ENCODE measurements at regions not wholly inside any gene's neighbourhood (a gene's known extent, or its start where the extent isn't known, plus 50 kb on each side); places are given as distances from the start of the nearest gene placed in this dataset.

DNA sequence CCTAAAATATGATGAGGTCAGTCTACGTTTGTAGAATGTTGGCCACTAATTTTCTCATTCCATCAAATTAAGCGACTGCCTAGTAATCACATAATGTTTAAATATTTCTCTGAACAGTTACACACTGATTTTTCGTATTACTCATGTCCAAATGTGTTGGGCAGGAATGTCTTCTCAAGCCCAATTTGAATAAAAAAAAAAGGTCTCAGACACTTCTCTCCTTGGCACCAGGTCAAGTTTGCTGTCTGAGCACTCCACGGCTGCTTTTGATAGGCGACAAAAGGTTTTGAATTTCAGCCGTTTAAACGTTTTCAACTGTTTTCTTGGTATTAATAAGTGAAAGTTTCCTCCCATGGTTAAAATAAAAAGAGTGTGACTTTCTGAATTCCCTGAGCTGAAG, 542.1 kb downstream of the IRX1 start:
- no peak for DNase-seq

DNA sequence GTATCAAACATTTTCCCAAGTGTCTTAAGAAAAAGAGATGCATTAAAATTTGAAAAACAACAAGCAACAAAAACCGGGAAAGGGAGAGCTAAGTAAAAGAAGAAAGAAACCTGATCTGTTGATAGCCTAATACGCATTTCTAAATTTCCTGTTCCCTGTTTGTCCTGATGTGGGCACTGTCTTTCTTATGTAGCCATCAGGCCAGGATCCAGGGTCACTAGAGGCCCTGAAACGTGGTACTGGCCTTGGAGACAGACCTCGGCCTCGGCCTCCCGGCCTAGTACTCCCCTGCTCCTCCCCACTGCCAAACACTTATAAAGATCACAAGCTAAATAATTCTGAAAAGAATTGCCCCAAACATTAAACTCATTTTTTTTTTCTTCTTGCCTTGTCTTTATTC, 547.2 kb downstream of the IRX1 start:
- no peak for DNase-seq

DNA sequence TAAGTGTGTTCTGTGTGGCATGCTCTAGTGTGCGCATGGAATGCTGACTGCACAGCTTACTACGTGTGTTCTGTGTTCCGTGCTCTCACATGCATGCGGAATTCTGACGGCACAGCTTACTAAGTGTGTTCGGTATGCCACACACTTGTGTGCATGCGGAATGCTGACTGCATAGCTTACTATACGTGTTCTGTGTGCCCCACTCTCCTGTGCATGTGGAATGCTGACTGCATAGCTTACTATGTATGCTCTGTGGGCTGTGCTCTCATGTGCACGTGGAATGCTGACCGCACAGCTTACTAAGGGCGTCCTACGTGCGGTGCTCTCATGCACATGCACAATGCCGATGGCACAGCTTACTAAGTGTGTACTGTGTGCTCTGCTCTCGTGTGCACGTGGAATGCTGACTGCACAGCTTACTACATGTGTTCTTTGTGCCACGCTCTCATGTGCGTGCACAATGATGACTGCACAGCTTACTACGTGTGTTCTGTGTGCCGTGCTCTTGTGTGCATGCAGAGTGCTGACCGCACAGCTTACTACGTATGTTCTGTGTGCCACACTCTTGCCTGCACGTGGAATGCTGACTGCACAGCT, 548.9 kb downstream of the IRX1 start:
- no peak for DNase-seq

DNA sequence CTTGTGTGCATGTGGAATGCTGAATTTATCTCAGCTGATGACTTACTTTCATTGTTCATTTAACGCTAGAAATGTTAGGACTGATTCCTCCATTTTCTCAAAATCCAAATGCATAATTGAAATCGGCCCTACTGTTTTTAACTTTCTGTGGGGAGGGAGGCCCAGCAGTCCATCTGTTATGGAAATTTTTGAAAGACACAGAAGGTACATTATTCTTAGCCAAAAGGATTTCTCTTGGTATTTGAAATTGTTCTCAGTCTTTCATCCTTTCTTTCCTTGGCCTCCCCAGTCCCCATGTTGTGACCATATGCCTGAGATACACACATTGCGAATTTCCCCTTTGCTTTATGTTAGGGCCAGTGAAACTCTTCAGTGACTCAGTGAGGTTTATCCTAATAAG, 549.9 kb downstream of the IRX1 start:
- DNase-seq, result no peak

DNA sequence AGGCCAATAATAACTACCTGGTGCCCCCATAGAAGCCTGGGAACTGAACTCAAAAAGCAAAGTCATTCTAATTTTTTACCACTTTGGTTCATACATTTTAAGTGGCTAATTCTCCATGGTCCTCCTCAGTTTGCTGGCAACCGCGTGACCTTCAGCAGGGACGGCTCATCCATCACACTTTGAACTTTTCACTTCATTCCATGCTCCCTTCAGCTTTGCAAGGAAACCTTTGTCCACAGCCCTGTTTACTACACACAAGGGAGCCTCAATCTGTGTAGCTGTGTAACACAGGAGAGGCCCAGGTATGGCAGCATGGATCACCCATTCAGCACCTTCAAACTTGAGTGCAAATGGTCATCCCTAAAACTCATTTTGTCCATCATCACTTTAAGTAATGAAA, 552.4 kb downstream of the IRX1 start:
- DNase-seq, result no peak

DNA sequence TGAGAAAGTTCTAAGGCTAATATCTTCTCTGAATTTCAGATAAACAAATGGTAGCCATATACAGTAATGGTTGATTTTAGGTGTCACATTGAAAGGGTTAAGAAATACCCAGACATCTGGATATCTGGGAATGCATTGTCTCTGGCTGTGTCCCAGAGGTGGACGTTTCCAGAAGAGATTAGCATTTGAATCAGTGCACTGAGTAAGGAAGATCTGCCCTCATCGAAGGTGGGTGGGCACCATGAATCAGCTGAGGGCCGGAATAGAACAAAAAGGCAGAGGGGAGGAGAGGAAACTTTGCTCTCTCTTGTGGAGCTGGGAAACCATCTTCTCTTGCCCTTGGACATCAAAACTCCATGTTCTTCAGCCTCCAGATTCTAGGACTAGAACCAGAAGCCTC, 554.4 kb downstream of the IRX1 start:
- no peak for DNase-seq

DNA sequence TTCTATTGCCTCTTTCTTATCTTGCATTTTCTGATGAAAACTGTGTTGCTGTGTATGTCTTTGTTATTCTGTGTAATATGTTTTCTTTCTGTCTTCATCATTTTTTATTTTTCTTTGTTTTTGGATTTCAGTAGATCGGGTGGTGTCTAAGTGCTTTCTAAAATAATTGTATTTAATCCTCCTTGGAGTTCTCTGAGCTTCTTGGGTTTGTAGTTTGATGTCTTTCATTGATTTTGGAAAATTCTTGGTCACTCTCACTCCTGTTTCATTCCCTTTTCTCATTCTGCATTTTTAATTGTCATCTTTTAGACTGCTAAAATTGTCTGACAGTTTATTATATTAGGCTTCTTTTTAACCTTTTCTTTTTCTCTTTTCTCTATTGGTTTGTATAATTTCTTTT, 560.5 kb downstream of the IRX1 start:
- DNase-seq, result no peak

DNA sequence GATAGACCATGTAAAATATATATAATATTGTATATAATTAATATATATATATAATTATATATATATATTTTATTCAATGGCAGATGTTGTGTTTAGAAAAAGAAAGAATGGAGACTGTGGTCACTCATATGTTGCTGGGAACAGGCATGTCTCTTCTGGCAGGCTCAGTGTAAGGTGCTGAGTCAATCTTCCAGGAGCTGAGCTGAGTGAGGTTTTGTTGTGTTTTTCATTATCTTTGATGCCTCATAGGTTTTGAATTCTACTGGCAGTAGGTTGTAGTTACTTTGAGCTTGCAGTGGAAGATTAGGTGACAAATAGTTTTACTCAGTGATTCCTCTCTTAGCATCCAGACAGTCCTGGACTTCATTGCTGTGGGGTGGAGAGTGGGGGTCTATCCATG, 561.3 kb downstream of the IRX1 start:
- no peak for DNase-seq

DNA sequence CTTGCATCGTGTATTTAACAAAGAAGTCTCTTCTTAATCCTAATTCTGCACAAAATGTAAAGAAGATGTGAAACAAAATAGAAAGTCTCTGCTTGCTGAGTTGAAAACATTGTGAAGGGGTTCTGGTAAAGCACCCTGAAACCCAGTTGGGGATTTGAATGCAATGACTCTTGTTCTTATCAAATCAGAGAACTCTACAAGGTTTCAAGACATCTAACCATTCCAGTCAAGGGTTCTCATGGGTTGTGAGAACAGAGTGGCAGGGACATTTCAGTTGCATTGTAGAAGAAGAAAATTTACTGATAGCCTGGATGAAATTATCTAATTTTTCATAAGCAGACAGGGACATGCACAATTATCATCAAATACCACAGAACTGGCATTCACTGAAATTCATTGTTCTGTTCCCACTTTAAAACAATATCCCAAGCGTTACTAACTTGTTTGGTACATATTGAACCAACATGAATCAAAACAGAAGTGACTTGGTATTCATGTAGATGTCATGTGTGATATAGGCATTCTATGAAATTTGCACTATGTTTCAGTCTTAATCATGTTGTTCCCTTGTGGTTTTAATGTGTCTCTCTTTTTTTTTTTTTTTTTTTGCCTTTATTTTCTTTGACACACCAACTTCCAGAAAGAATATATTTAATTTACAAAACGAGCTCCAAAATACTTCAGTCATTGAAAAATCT, 563.3 kb downstream of the IRX1 start:
- no peak for DNase-seq

DNA sequence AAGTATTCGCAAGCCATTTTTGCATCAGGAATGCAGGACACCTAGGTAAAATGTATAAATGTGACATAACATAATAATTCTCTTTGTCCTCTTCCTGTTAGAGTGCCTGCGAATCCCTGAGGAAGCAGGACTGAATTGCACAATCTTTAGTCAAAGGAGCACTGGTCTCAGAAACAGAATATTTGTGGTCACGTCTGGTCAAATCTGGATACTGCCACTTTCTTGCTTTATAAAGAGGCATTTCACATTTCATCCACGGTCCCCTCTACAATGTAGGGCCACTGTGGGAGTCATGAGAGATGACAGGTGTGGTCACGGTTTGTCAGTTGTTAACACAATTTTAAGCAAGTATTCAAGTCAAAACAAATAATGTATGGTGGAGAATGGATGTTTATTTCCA, 564.0 kb downstream of the IRX1 start:
- no peak for DNase-seq

DNA sequence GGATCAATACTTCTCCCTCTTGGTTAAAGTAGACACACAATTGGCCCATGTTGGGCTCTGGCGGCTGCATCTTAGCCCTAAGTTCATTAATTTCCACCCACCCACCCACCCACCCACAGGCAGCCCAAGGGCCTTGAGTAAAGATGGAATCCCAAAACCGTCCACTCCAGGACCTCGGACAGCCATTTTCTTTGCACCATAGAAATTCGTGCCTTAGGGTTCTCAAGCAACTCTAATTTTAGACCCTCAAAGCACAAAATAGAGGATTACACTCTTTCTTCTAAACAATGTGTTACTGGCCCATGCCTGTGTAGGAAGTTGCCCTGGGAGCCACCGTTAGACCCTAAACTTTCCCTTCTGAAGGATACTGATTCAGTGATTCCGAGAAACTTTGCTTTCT, 568.5 kb downstream of the IRX1 start:
- no peak for DNase-seq

DNA sequence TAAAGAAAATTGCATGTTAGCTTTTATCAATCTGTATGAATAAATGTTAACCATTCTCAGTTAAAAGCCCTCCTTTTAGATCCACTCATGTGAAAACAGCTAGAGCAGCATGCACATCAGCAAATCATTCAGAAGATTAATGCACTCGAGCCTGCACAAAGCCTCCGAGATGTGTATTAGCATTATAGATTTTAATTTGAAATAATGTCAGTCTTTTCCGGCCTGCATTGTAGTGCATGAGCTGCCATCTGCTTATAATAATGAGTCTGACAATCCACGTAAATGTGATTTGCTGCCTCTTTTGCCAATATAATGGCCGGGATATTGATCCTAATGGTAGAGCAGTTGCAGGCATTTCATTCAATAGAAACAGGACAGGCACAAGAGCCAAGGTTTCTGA, 585.1 kb downstream of the IRX1 start:
- DNase-seq, result no peak

DNA sequence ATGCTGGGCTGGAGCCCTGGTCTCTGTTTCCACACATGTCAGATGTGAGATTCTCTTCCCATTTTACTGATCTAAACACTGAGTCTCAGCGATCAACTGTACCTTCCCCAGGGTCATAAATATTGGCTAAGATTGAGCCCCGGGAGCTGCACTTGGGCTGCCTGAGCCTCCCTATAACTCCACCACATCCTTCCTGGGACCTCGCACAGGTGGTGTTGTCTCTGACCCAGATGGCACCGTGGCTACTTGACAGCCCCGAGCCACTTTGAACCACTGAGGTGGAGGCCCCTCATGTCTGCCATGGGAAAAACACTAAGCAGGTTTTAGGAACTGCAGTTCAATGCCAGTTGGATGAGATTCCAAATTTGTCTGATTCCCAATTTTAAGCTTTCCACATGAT, 586.5 kb downstream of the IRX1 start:
- no peak for DNase-seq

DNA sequence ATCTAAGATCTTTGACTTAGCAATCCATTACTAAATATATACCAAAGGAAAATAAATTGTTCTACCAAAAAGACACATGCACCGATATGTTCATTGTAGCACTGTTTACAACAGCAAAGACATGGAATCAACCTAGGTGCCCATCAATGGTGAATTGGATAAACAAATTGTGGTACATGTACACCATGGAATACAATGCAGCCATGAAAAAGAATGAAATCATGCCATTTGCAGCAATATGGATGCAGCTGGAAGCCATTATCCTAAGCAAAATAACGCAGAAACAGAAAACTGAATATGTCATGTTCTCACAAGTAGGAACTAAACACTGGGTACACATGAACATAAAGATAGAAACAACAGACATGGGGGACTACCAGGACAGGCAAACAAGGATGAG, 589.5 kb downstream of the IRX1 start:
- no peak for DNase-seq

DNA sequence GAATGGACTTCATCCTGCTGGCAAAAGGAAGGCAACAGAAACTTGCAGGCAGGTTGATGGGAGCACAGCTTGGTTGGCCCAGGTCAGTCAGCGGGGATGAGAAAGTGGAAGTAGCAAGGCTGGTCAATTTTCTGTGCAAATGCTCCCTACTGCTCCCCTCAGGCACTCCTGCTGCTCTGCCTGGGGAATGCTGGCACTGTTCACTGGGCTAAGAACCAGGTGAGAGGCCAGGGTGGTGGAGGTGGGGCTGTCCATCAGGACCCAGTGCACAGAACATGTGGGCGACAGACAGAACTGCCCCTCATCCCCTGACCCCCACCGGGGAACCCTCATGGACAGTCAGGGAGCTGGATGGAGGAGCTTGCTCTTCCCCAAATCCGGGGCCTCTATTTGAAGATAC, 593.1 kb downstream of the IRX1 start:
- DNase-seq, result no peak

DNA sequence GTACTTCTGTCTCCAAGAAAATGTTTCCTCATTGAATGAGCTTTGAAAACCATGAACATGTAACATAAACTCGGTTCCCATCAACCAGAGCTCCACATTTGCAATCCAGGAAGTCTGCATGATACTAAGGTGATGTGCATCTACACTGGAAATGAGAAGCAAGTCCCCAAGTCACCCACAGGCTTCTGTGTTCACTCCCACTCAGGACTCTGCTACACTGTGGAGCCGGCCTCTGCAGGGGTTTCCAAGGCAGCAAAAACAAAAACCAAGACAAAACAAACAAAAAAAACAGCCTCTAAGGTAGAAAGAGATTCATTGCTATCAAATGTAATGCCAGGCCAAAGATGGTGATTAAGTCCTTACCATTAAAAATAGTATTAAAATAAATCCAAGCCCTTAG, 593.7 kb downstream of the IRX1 start:
- DNase-seq, result no peak

DNA sequence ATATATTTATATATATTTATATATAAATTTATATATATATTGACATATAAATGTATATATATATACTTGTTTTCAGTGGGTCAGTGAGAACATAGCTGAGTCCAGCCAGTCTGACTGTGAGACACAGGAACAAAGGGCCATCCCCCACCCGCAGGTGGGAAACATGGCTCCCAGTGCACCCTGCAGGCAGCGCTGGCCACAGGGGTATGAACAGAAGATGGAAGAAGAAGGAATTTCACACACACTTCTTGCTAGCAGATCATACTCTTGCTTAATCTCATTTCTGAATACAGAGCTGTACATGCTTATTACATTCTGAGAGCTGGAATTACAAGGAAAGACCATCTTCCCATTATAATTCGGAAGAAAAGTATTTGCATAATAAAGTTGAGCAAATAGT, 595.4 kb downstream of the IRX1 start:
- DNase-seq, result no peak

DNA sequence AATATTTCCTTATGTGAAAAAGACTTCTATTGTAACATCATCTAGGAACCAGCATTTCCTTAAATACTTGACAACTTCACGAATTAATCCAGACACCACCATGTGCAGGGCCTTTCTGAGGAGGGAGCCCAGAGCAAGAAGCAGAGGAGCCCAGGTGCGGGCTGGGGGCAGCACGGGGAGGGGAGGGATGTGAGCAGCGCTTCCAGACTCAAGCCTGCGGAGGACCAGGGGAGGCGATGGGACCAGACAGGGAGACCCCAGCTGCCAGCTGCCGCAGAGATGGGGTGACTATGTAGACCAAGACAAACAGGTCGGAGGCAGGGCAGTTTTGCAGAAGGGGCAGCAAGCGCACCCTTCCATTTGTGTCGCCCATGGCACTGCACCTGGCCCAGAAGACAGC, 596.1 kb downstream of the IRX1 start:
- no peak for DNase-seq

DNA sequence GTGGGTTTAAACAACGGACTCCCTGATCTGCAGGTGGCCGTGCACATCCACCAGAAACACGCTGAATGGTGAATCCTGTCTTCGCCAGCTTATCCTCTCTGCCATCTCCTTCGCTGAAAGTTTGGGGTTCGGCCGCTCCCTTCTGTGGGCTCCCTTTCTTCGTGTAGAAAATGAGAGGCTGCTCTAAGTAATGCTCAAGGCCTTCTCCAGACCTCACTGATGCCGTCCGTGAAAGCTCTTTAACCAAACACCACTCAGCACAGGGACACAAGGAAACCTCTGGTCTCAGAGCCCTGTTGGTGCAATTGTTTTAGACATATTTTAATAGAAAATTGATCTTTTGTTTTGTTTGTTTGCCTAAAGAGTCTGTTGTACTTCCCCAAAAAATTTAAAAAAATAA, 596.5 kb downstream of the IRX1 start:
- DNase-seq, result no peak

DNA sequence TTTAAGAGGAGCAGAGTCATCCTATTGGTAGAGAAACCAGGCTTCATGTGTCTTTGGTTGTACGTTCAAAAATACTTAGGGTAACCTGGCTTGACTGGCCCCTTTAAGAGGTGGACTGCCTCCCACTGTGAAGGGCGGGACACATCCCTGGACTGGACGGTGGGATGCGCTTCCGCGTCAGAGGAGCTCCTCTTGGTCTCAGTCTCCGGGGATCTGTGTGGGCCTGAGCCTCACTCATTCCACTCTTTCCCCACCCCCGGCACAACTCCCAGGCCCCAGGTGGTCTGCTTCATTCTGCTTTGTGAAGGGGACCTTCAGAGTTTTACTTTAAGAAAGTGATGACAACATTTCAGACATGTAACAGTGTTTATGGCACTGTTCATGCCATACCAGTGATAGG, 601.1 kb downstream of the IRX1 start:
- no peak for DNase-seq

DNA sequence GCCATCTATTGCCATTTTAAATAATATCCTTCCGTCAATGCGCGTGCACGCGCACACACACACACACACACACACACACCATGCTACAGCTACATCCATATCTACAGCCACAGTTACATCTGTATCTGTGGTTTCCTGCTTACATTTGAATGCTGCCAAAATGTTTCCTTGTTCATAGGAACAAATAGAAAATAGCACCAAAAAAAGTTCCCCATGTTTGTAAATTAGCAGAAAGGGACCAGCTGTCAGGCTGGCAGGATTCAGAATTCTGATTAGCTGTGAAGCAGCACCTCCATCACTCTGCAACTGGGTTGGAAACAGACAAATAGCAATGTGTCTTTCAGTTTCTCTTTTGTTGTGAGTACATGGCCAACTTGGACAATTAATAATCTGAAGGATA, 601.5 kb downstream of the IRX1 start:
- DNase-seq, result no peak

DNA sequence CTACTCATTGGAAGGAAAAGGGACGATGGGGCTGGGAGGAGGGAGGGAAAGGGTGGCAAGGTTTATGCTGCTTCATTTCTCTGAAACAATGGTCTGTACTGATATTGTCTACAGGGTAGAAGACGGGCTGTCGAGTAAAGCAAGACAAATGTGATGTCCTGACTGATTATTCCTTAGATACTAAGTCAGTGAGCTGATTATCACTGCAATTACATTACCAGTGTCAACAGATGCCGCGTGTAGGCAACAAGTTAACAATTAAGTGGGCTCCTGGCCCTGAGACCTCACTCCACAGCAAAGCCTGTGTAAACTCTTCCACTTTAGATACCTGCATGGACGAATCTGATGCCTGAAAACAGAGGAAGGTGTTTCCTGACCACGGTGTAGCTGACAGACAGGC, 602.8 kb downstream of the IRX1 start:
- DNase-seq, result no peak

DNA sequence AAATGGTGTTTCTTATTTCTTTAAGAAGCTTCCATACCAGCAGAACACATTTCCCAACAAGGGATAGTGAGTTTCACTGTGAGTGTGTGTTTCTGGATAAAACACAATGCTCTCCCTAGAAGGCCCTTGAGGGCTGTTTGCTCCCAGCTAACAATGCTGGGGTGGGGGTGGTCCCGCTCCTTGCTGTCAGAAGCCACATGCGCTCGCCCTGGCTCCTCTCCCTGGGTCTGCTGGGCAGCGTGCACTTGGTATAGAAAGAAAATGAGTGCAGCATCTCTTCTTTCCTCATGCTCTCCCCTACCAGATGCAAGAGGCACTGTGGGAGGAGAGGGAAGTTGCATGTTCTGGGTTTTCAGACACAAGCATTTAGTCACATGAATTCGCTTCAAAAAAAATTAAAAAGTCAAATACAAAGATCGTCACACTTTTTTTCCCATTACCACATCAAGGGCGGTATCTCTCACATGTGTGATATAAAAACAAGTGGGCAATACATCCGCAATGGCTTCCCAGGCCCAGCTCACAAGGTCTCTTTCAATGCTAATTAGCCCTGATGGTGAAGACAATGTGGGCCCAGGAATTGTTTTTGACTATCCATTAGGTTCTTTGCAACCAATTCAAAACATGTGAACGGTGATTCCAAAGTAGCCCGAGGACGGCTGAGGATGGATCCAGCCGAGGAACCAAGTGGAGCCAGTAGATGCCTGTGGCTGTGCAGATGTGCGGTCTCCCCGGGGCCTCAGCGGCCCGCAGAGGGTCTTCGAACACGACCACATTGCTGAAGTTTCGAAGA, 603.6 kb downstream of the IRX1 start:
- DNase-seq, result no peak

DNA sequence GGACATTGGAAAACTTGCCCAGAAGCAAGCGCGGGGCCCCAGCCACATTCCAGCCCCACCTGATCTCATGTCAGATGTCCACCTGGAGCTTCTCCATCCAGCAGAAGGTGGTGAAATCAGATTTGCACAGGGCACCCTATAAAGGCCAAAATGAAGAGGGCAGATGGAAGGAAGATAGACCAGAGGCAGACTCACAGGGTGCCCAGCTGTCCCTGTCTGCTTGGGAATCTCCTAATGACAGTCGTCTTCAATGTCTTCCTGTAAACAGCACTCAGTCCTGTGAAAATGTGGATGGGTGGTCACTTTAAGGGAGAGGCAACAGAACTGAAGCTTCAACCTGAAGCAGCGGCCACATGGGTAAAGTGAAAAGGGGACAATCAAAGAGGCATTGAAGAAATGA, 607.5 kb downstream of the IRX1 start:
- no peak for DNase-seq

Data from stimulated activated naive CD4-positive, alpha-beta T cell treated with Interleukin-2 at 50 U/mL for 16 hours (primary cell).